HL-60 (cell line): ENCODE measurements at regions not wholly inside any gene's neighbourhood (a gene's known extent, or its start where the extent isn't known, plus 50 kb on each side); places are given as distances from the start of the nearest gene placed in this dataset.

Experiments
- GABPA ChIP-seq: IDR thresholded peaks from 2 replicates; pipeline ENCODE4 v1.6.1; 2012; ENCODE audit warnings: low read depth
- TF ChIP-seq, protein P1 (sequence below): IDR thresholded peaks from one replicate; pipeline ENCODE4 v1.5.1; 2011; ENCODE audit warnings: low read length, control low read depth, inconsistent platforms; ENCODE audit not compliant: insufficient read depth

DNA sequence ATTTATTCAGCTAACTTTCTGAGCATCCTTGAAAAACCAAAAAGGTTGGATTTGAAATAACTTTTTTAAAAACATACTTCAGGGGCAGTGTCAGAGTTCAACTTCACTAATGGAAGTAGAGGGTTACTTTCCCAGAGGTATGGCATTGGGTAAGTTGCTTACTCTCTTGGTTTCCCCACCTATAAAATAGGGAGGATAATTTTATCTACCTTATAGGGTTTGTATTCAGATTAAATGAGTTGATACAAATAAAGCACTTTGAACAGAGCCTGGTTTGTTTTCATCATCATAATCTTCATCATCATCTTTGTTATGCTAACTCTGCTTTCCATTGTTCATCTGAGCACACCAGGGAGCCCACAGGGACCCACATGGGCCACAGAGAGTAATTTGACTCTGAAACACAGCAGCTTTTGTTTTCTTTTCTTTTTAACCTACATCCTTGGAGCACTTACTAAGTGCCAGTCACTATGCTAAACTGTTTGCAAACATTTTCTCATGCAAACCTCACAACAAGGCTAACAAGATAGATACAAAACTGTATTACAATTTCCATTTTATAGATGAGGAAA, 179.1 kb upstream of the SLC24A2 start:
- TF ChIP-seq, protein P1, sequence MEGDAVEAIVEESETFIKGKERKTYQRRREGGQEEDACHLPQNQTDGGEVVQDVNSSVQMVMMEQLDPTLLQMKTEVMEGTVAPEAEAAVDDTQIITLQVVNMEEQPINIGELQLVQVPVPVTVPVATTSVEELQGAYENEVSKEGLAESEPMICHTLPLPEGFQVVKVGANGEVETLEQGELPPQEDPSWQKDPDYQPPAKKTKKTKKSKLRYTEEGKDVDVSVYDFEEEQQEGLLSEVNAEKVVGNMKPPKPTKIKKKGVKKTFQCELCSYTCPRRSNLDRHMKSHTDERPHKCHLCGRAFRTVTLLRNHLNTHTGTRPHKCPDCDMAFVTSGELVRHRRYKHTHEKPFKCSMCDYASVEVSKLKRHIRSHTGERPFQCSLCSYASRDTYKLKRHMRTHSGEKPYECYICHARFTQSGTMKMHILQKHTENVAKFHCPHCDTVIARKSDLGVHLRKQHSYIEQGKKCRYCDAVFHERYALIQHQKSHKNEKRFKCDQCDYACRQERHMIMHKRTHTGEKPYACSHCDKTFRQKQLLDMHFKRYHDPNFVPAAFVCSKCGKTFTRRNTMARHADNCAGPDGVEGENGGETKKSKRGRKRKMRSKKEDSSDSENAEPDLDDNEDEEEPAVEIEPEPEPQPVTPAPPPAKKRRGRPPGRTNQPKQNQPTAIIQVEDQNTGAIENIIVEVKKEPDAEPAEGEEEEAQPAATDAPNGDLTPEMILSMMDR = no peak
- TF ChIP-seq GABPA = no peak
